Mucosa of rectum (tissue), 2 donors: ENCODE measurements at regions not wholly inside any gene's neighbourhood (a gene's known extent, or its start where the extent isn't known, plus 50 kb on each side); places are given as distances from the start of the nearest gene placed in this dataset.

Experiments used
- H3K27ac ChIP-seq, 2 donors: one replicate each; pipeline ENCODE4 v1.7.0; 2013; ENCODE audit warnings: inconsistent platforms in 2 of 2, low read depth in 2 of 2, low read length in 2 of 2
- H3K27me3 ChIP-seq, 2 donors: one replicate each; pipeline ENCODE4 v1.7.0; 2013; ENCODE audit warnings: low read length in 2 of 2; ENCODE audit not compliant: control insufficient read depth in 2 of 2, insufficient read depth in 2 of 2
- H3K36me3 ChIP-seq, 2 donors: one replicate each; pipeline ENCODE4 v1.7.0; 2013; ENCODE audit warnings: low read length in 2 of 2; ENCODE audit not compliant: control insufficient read depth in 2 of 2, insufficient read depth in 2 of 2
- H3K4me1 ChIP-seq, 2 donors: one replicate each; pipeline ENCODE4 v1.7.0; 2013; ENCODE audit warnings: low read length in 2 of 2, mild to moderate bottlenecking in 1 of 2; ENCODE audit not compliant: control insufficient read depth in 2 of 2, insufficient read depth in 2 of 2
- H3K4me3 ChIP-seq, 2 donors: one replicate each; pipeline ENCODE4 v1.7.0; 2013; ENCODE audit warnings: low read length in 2 of 2
- H3K9ac ChIP-seq, 2 donors: one replicate each; pipeline ENCODE4 v1.7.0; 2013; ENCODE audit warnings: low read length in 2 of 2, low read depth in 1 of 2, mild to moderate bottlenecking in 1 of 2
- H3K9me3 ChIP-seq, 2 donors: one replicate each; pipeline ENCODE4 v1.7.0; 2013; ENCODE audit warnings: low read length in 2 of 2; ENCODE audit not compliant: control insufficient read depth in 2 of 2
- donor health status: healthy.
- donor health status: Normal muscosa, but diverticular disease.

DNA sequence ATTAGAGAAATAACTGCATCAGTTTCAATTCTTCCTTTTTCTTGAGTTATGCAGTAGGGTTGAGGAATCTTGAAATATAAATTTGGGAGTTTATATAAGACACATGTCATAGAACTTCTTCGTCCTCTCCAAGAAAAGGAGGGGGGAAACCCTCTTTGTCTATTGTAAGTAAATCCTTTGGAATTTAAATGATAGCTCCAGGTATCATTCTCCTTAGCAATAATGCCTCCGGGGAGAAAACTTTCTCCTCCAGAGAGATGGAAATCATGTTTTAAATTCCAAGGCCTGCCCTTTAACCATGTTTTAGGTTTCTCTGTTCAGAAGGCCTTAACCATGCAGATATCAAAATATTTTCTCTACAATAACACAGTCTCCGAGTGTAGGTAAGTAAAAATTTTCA, 899.7 kb upstream of the GCFC2 start:
- Histone ChIP-seq H3K9me3 (no peaks in the 10 kb centered on the region), H3K27me3 (no peaks in the 10 kb centered on the region), H3K9ac (no peak overlapping the region), H3K36me3 (no peaks in the 10 kb centered on the region), H3K4me1 (no peaks in the 10 kb centered on the region), H3K27ac (no peak overlapping the region), H3K4me3 (no peak overlapping the region)

GRCh38 chr2:76599732-76600368, 889.1 kb upstream of the GCFC2 start:
- Histone ChIP-seq H3K27me3 (no peaks in the 10 kb centered on the region), H3K9me3 (no peaks in the 10 kb centered on the region), H3K4me3 (no peak overlapping the region), H3K9ac (no peak overlapping the region), H3K4me1 (no peaks in the 10 kb centered on the region), H3K36me3 (no peaks in the 10 kb centered on the region), H3K27ac (no peak overlapping the region)

- Histone ChIP-seq H3K27me3 (no peaks in the 10 kb centered on the region), H3K27ac (no peak overlapping the region)
These were observed 873.8 kb upstream of the GCFC2 start for GRCh38 chr2:76584474-76584873.

GRCh38 chr2:76579911-76580310, 869.2 kb upstream of the GCFC2 start:
- Histone ChIP-seq H3K4me3 (no peak overlapping the region), H3K27ac (no peak overlapping the region), H3K4me1 (no peaks in the 10 kb centered on the region), H3K36me3 (no peaks in the 10 kb centered on the region), H3K9ac (no peak overlapping the region), H3K27me3 (no peaks in the 10 kb centered on the region), H3K9me3 (no peaks in the 10 kb centered on the region)

More at GRCh38 chr2:76584474-76584873, 873.8 kb upstream of the GCFC2 start:
- Histone ChIP-seq H3K36me3 (no peaks in the 10 kb centered on the region), H3K4me1 (no peaks in the 10 kb centered on the region), H3K4me3 (no peak overlapping the region), H3K9me3 (no peaks in the 10 kb centered on the region), H3K9ac (no peak overlapping the region)

DNA sequence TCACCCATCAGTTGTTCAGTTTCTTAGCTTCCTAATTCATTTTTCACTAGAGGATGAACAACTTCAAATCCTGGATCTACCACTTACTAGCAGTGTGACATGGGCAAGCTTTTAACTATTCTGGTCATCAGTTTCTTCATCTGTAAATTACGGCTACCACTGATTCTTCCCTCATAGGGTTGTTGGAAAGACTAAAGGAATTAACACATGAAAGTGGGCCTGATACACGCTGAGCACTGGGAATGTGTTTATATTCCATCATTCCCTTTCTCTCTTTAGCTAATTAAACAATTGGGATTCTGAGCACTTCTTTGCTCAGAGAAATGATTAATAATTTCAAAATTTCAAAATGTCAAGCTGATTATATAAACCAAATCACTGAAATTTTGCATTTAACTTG, 862.3 kb upstream of the GCFC2 start:
- Histone ChIP-seq H3K27ac (no peak overlapping the region), H3K36me3 (no peaks in the 10 kb centered on the region), H3K9ac (no peak overlapping the region), H3K27me3 (no peaks in the 10 kb centered on the region), H3K4me3 (no peak overlapping the region), H3K4me1 (no peaks in the 10 kb centered on the region), H3K9me3 (no peaks in the 10 kb centered on the region)

DNA sequence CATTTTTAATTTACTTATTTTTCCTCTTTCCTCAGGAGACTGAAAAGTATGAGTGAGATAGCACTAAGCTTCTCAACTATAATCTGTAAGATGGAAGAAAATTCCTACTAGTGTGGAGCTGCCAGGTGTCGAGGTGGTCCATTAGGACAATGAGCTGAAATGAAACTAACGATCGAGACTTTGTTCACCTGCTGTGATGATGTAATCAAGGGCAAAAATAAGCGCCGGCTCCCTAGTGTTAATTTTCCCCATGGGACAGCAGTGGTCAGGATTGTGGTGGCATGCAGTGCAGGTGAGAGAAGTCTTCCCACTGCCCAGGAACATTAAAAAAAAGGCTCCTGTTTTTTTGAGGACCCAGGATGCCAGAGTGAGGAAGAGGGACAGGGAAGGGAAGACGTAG, 859.1 kb upstream of the GCFC2 start:
- H3K9me3 ChIP-seq: no peaks in the 10 kb centered on the region
- no peak overlapping the region for H3K9ac ChIP-seq
- H3K4me1 ChIP-seq: no peaks in the 10 kb centered on the region

DNA sequence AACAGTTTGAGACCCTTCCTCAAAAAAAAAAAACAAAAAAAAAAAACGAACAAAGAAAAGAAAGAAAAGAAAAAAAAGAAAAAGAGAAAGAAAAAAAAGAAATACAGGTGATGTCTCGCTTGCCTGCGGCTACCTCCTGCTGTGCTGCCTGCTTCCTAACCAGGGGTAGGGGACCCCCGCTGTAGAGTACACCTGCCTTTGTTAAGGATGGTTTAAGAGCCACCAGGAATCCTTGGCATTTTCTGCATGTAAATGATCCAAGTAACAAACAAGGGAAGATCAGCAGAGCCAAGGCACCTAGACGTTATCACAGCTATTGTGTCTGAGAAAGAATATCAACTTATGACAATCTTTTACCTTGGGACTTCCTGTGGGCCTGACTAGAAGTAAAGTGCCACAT, 856.8 kb upstream of the GCFC2 start:
- H3K4me3 ChIP-seq: no peak overlapping the region
- H3K36me3 ChIP-seq: no peaks in the 10 kb centered on the region
- H3K9me3 ChIP-seq: no peaks in the 10 kb centered on the region
- H3K4me1 ChIP-seq: no peaks in the 10 kb centered on the region
- H3K27ac ChIP-seq: no peak overlapping the region
- no peaks in the 10 kb centered on the region for H3K27me3 ChIP-seq
- H3K9ac ChIP-seq: no peak overlapping the region

More for the DNA sequence above, 859.1 kb upstream of the GCFC2 start:
- H3K27me3 ChIP-seq: no peaks in the 10 kb centered on the region
- H3K27ac ChIP-seq: no peak overlapping the region
- H3K36me3 ChIP-seq: no peaks in the 10 kb centered on the region
- H3K4me3 ChIP-seq: no peak overlapping the region

- Histone ChIP-seq H3K4me1 (no peaks in the 10 kb centered on the region), H3K4me3 (no peak overlapping the region), H3K9ac (no peak overlapping the region), H3K27me3 (no peaks in the 10 kb centered on the region), H3K27ac (no peak overlapping the region), H3K9me3 (no peaks in the 10 kb centered on the region), H3K36me3 (no peaks in the 10 kb centered on the region)
These were observed 854.0 kb upstream of the GCFC2 start for GRCh38 chr2:76564734-76565133.

DNA sequence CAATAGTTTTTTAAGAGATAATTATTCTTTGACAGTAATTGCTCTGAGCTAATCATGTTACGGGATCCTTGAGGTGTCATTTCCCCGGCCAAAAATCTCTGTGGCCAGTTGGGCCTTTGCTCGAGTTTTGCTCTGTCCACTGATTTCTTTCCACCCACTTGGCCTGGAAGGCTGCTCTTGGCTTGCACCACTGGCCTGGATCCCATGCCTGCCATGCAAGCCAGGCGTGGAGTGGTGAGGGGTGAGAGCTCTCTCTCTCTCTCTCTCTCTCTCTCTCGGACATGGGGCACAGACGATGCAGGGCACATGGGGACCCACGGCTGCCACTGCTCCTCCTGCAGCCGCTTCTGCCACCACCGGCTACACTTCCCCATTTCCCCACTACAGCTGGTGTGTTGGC, 853.0 kb upstream of the GCFC2 start:
- Histone ChIP-seq H3K27ac (no peak overlapping the region), H3K4me1 (no peaks in the 10 kb centered on the region), H3K36me3 (no peaks in the 10 kb centered on the region), H3K4me3 (no peak overlapping the region), H3K9ac (no peak overlapping the region), H3K9me3 (no peaks in the 10 kb centered on the region), H3K27me3 (no peaks in the 10 kb centered on the region)

GRCh38 chr2:76558157-76558556, 847.4 kb upstream of the GCFC2 start:
- Histone ChIP-seq H3K9me3 (no peaks in the 10 kb centered on the region), H3K36me3 (no peaks in the 10 kb centered on the region)

GRCh38 chr2:76556018-76556417, 845.3 kb upstream of the GCFC2 start:
- no peaks in the 10 kb centered on the region for H3K9me3 ChIP-seq
- no peak overlapping the region for H3K9ac ChIP-seq
- H3K4me3 ChIP-seq: no peak overlapping the region
- no peaks in the 10 kb centered on the region for H3K4me1 ChIP-seq
- no peaks in the 10 kb centered on the region for H3K27me3 ChIP-seq
- no peaks in the 10 kb centered on the region for H3K36me3 ChIP-seq
- no peak overlapping the region for H3K27ac ChIP-seq

More at GRCh38 chr2:76558157-76558556, 847.4 kb upstream of the GCFC2 start:
- Histone ChIP-seq H3K9ac (no peak overlapping the region), H3K4me3 (no peak overlapping the region), H3K4me1 (no peaks in the 10 kb centered on the region), H3K27ac (no peak overlapping the region), H3K27me3 (no peaks in the 10 kb centered on the region)
